ENCODE measurements at regions not wholly inside any gene's neighbourhood (a gene's known extent, or its start where the extent isn't known, plus 50 kb on each side); places are given as distances from the start of the nearest gene placed in this dataset.

GRCh38 chr7:84536271-84536870 is 341.8 kb upstream of the SEMA3A start:
- DNase-seq: no peak

- DNase-seq: no peak
Observed at GRCh38 chr7:84535580-84536270, 341.1 kb upstream of the SEMA3A start.

- DNase-seq: no peak
Observed at GRCh38 chr7:84533182-84533581, 338.6 kb upstream of the SEMA3A start.

- no peak for DNase-seq
Observed at GRCh38 chr7:84532196-84532595, 337.6 kb upstream of the SEMA3A start.

GRCh38 chr7:84529480-84530205 is 335.1 kb upstream of the SEMA3A start:
- DNase-seq: no peak

- DNase-seq: no peak
Observed at GRCh38 chr7:84528756-84529479, 334.3 kb upstream of the SEMA3A start.

GRCh38 chr7:84524714-84525694 is 330.4 kb upstream of the SEMA3A start:
- no peak for DNase-seq

GRCh38 chr7:84513061-84513460 is 318.5 kb upstream of the SEMA3A start:
- no peak for DNase-seq

GRCh38 chr7:84512055-84512454 is 317.5 kb upstream of the SEMA3A start:
- no peak for DNase-seq

GRCh38 chr7:84510505-84510904 is 315.9 kb upstream of the SEMA3A start:
- DNase-seq: no peak

- DNase-seq: no peak
Observed at GRCh38 chr7:84509522-84509921, 314.9 kb upstream of the SEMA3A start.

GRCh38 chr7:84508606-84509005 is 314.0 kb upstream of the SEMA3A start:
- DNase-seq: no peak

GRCh38 chr7:84507529-84507928 is 312.9 kb upstream of the SEMA3A start:
- DNase-seq: no peak

- no peak for DNase-seq
Observed at GRCh38 chr7:84506151-84506550, 311.6 kb upstream of the SEMA3A start.

- DNase-seq: no peak
Observed at GRCh38 chr7:84502239-84502638, 307.6 kb upstream of the SEMA3A start.

GRCh38 chr7:84497873-84498272 is 303.3 kb upstream of the SEMA3A start:
- DNase-seq: no peak

- DNase-seq: no peak
Observed at GRCh38 chr7:84495128-84495527, 300.5 kb upstream of the SEMA3A start.

- no peak for DNase-seq
Observed at GRCh38 chr7:84492098-84493034, 297.8 kb upstream of the SEMA3A start.

- DNase-seq: no peak
Observed at GRCh38 chr7:84490661-84491060, 296.1 kb upstream of the SEMA3A start.

GRCh38 chr7:84484502-84485079 is 290.0 kb upstream of the SEMA3A start:
- DNase-seq: no peak
